Right atrium auricular region (tissue), 2 donors: ENCODE measurements at regions not wholly inside any gene's neighbourhood (a gene's known extent, or its start where the extent isn't known, plus 50 kb on each side); places are given as distances from the start of the nearest gene placed in this dataset.

Source experiments
- DNase-seq: peaks from one replicate; pipeline ENCODE4 v3.0.0-alpha.2; 2019; ENCODE audit warnings: low spot score
- H3K27ac ChIP-seq, 2 donors: fragments of 200-600 bp; sonication (generic); 1 replicate in 1 of 2; 2 replicates in 1 of 2; pipeline ENCODE4 v1.5.1; 2016 to 2019
- H3K27me3 ChIP-seq, 2 donors: fragments of 200-600 bp; sonication (generic); one replicate each; pipeline versions ENCODE4 v1.5.1 to v1.6.0; 2017 to 2019
- H3K36me3 ChIP-seq: fragments of 200-600 bp; sonication (generic); one replicate; pipeline ENCODE4 v1.5.1; 2016
- H3K4me1 ChIP-seq, 2 donors: fragments of 200-600 bp; sonication (generic); one replicate each; pipeline versions ENCODE4 v1.5.1 to v1.6.0; 2017 to 2019
- H3K4me3 ChIP-seq, 2 donors: fragments of 200-600 bp; sonication (generic); 1 replicate in 1 of 2; 2 replicates in 1 of 2; pipeline ENCODE4 v1.5.1; 2017 to 2019; ENCODE audit warnings: mild to moderate bottlenecking in 1 of 2, moderate library complexity in 1 of 2
- H3K9me3 ChIP-seq, 2 donors: fragments of 200-600 bp; sonication (generic); one replicate each; pipeline ENCODE4 v1.5.1; 2019
- CTCF ChIP-seq, 2 donors: fragments of 200-600 bp; sonication (generic); IDR thresholded peaks; one replicate each; pipeline ENCODE4 v1.5.1; 2019; ENCODE audit warnings: antibody characterized with exemption in 2 of 2

GRCh38 chr9:14445946-14446345 lies 132.0 kb upstream of the NFIB start:
- Histone ChIP-seq H3K36me3 (no peaks in the 10 kb centered on the region), H3K27me3 (no peaks in the 10 kb centered on the region), H3K4me3 (no peak overlapping the region), H3K27ac (no peak overlapping the region), H3K4me1 (no peaks in the 10 kb centered on the region), H3K9me3 (peaks cover 0 to 10% of the 10 kb centered on the region in 2 donors)
- no peak for TF ChIP-seq CTCF (IDR thresholded peaks at IDR 0.05)
- no peak for DNase-seq

GRCh38 chr9:14442956-14443355 lies 129.0 kb upstream of the NFIB start:
- no peak overlapping the region for H3K4me3 ChIP-seq
- no peak for TF ChIP-seq CTCF (IDR thresholded peaks at IDR 0.05)
- H3K4me1 ChIP-seq: peaks cover 0 to 3% of the 10 kb centered on the region in 2 donors
- no peak for DNase-seq
- no peaks in the 10 kb centered on the region for H3K27me3 ChIP-seq
- no peaks in the 10 kb centered on the region for H3K36me3 ChIP-seq
- H3K9me3 ChIP-seq: peaks cover 0 to 10% of the 10 kb centered on the region in 2 donors
- no peak overlapping the region for H3K27ac ChIP-seq

GRCh38 chr9:14441976-14442651 lies 128.2 kb upstream of the NFIB start:
- TF ChIP-seq CTCF (IDR thresholded peaks at IDR 0.05): no peak
- Histone ChIP-seq H3K27me3 (no peaks in the 10 kb centered on the region), H3K4me3 (no peak overlapping the region), H3K9me3 (peaks cover 0 to 4% of the 10 kb centered on the region in 2 donors), H3K27ac (no peak overlapping the region), H3K4me1 (peaks cover 0 to 5% of the 10 kb centered on the region in 2 donors), H3K36me3 (no peaks in the 10 kb centered on the region)
- DNase-seq: no peak

- Histone ChIP-seq H3K27me3 (no peaks in the 10 kb centered on the region), H3K9me3 (no peaks in the 10 kb centered on the region), H3K36me3 (no peaks in the 10 kb centered on the region), H3K27ac (no peak overlapping the region), H3K4me1 (peaks cover 0 to 14% of the 10 kb centered on the region in 2 donors), H3K4me3 (no peak overlapping the region)
- DNase-seq: no peak
- no peak for TF ChIP-seq CTCF (IDR thresholded peaks at IDR 0.05)
These were observed 127.2 kb upstream of the NFIB start for GRCh38 chr9:14441115-14441514.

GRCh38 chr9:14440062-14440461 lies 126.1 kb upstream of the NFIB start:
- DNase-seq: no peak
- no peak overlapping the region for H3K4me3 ChIP-seq
- H3K27ac ChIP-seq: no peak overlapping the region
- H3K36me3 ChIP-seq: no peaks in the 10 kb centered on the region
- peaks cover 0 to 14% of the 10 kb centered on the region in 2 donors for H3K4me1 ChIP-seq
- H3K27me3 ChIP-seq: no peaks in the 10 kb centered on the region
- H3K9me3 ChIP-seq: no peaks in the 10 kb centered on the region
- TF ChIP-seq CTCF (IDR thresholded peaks at IDR 0.05): no peak

GRCh38 chr9:14439555-14439954 lies 125.6 kb upstream of the NFIB start:
- Histone ChIP-seq H3K9me3 (no peaks in the 10 kb centered on the region), H3K4me1 (peaks cover 0 to 19% of the 10 kb centered on the region in 2 donors), H3K36me3 (no peaks in the 10 kb centered on the region), H3K27ac (no peak overlapping the region), H3K27me3 (no peaks in the 10 kb centered on the region), H3K4me3 (no peak overlapping the region)
- DNase-seq: no peak
- TF ChIP-seq CTCF (IDR thresholded peaks at IDR 0.05): no peak
